ENCODE measurements at regions not wholly inside any gene's neighbourhood (a gene's known extent, or its start where the extent isn't known, plus 50 kb on each side); places are given as distances from the start of the nearest gene placed in this dataset.

- Histone ChIP-seq H3F3A (ENCODE audit: insufficient read depth, low read length) (no peaks in the 10 kb centered on the region), H3K9me3 (replicated peaks; ENCODE audit: insufficient read depth, low read length) (no peaks in the 10 kb centered on the region), H3K27me3 (replicated peaks; ENCODE audit: insufficient read depth, low read length) (no peaks in the 10 kb centered on the region), H3K36me3 (replicated peaks; ENCODE audit: insufficient read depth, low read length) (no peaks in the 10 kb centered on the region), H3K27ac (ENCODE audit: low read length) (no peak overlapping the region), H3K4me3 (ENCODE audit: low read length) (no peak overlapping the region), H3K9me2 (replicated peaks; ENCODE audit: insufficient read depth, low read length) (no peaks in the 10 kb centered on the region), H3K79me2 (ENCODE audit: low read length) (no peaks in the 10 kb centered on the region), H4K20me1 (ENCODE audit: insufficient read depth, low read length) (no peaks in the 10 kb centered on the region), H3K4me2 (ENCODE audit: low read depth, low read length) (no peak overlapping the region), H3K4me1 (ENCODE audit: low read length) (no peaks in the 10 kb centered on the region), H3K9ac (ENCODE audit: low read length) (no peak overlapping the region), H2AFZ (ENCODE audit: low read length) (no peak overlapping the region)
- no peak for DNase-seq
- TF ChIP-seq CTCF (IDR thresholded peaks at IDR 0.05; ENCODE audit: low read length) (no peak), EZH2 (optimal IDR thresholded peaks at IDR 0.05; ENCODE audit: low read depth, low read length) (no peak), EZH2phosphoT487 (IDR thresholded peaks at IDR 0.05; ENCODE audit: low read length) (no peak)
These were observed 179.2 kb downstream of the TTC32 start for GRCh38 chr2:19722531-19722971.

GRCh38 chr2:19720306-19720705, 181.5 kb downstream of the TTC32 start:
- Histone ChIP-seq H3K27ac (ENCODE audit: low read length) (no peak overlapping the region), H3K9ac (ENCODE audit: low read length) (no peak overlapping the region), H3K4me2 (ENCODE audit: low read depth, low read length) (no peak overlapping the region), H4K20me1 (ENCODE audit: insufficient read depth, low read length) (no peaks in the 10 kb centered on the region), H3K9me3 (replicated peaks; ENCODE audit: insufficient read depth, low read length) (no peaks in the 10 kb centered on the region), H3K79me2 (ENCODE audit: low read length) (no peaks in the 10 kb centered on the region), H3K4me3 (ENCODE audit: low read length) (no peak overlapping the region), H3F3A (ENCODE audit: insufficient read depth, low read length) (no peaks in the 10 kb centered on the region), H3K36me3 (replicated peaks; ENCODE audit: insufficient read depth, low read length) (no peaks in the 10 kb centered on the region), H2AFZ (ENCODE audit: low read length) (no peak overlapping the region), H3K9me2 (replicated peaks; ENCODE audit: insufficient read depth, low read length) (no peaks in the 10 kb centered on the region), H3K4me1 (ENCODE audit: low read length) (no peaks in the 10 kb centered on the region), H3K27me3 (replicated peaks; ENCODE audit: insufficient read depth, low read length) (no peaks in the 10 kb centered on the region)
- TF ChIP-seq CTCF (IDR thresholded peaks at IDR 0.05; ENCODE audit: low read length): no peak
- no peak for TF ChIP-seq EZH2phosphoT487 (IDR thresholded peaks at IDR 0.05; ENCODE audit: low read length)
- no peak for TF ChIP-seq EZH2 (optimal IDR thresholded peaks at IDR 0.05; ENCODE audit: low read depth, low read length)
- no peak for DNase-seq

- Histone ChIP-seq H2AFZ (ENCODE audit: low read length) (no peak overlapping the region), H3K36me3 (replicated peaks; ENCODE audit: insufficient read depth, low read length) (no peaks in the 10 kb centered on the region), H3K27ac (ENCODE audit: low read length) (no peak overlapping the region), H3K27me3 (replicated peaks; ENCODE audit: insufficient read depth, low read length) (no peaks in the 10 kb centered on the region), H4K20me1 (ENCODE audit: insufficient read depth, low read length) (no peaks in the 10 kb centered on the region), H3K79me2 (ENCODE audit: low read length) (no peaks in the 10 kb centered on the region), H3K9me3 (replicated peaks; ENCODE audit: insufficient read depth, low read length) (no peaks in the 10 kb centered on the region), H3K4me1 (ENCODE audit: low read length) (no peaks in the 10 kb centered on the region), H3K4me3 (ENCODE audit: low read length) (no peak overlapping the region), H3K4me2 (ENCODE audit: low read depth, low read length) (no peak overlapping the region), H3F3A (ENCODE audit: insufficient read depth, low read length) (no peaks in the 10 kb centered on the region), H3K9me2 (replicated peaks; ENCODE audit: insufficient read depth, low read length) (no peaks in the 10 kb centered on the region), H3K9ac (ENCODE audit: low read length) (no peak overlapping the region)
- no peak for DNase-seq
- no peak for TF ChIP-seq EZH2phosphoT487 (IDR thresholded peaks at IDR 0.05; ENCODE audit: low read length)
- no peak for TF ChIP-seq EZH2 (optimal IDR thresholded peaks at IDR 0.05; ENCODE audit: low read depth, low read length)
- TF ChIP-seq CTCF (IDR thresholded peaks at IDR 0.05; ENCODE audit: low read length): no peak
These were observed 182.2 kb downstream of the TTC32 start for GRCh38 chr2:19719540-19719939.

Data from MM.1S (cell line).